ENCODE measurements at regions not wholly inside any gene's neighbourhood (a gene's known extent, or its start where the extent isn't known, plus 50 kb on each side); places are given as distances from the start of the nearest gene placed in this dataset.

GRCh38 chr3:78304115-78304514, 1264.2 kb downstream of the ROBO2 start:
- DNase-seq (ENCODE audit: low read depth, low spot score), result no peak

GRCh38 chr3:78312851-78313250, 1273.0 kb downstream of the ROBO2 start:
- no peak for DNase-seq (ENCODE audit: low read depth, low spot score)

GRCh38 chr3:78313332-78313731, 1273.4 kb downstream of the ROBO2 start:
- no peak for DNase-seq (ENCODE audit: low read depth, low spot score)

- no peak for DNase-seq (ENCODE audit: low read depth, low spot score)
Observed at GRCh38 chr3:78314327-78314726, 1274.4 kb downstream of the ROBO2 start.

GRCh38 chr3:78317774-78318173, 1277.9 kb downstream of the ROBO2 start:
- no peak for DNase-seq (ENCODE audit: low read depth, low spot score)

- DNase-seq (ENCODE audit: low read depth, low spot score), result peak; percentile 15
Observed at GRCh38 chr3:78322780-78323179, 1282.9 kb downstream of the ROBO2 start.

GRCh38 chr3:78337801-78338211, 1297.9 kb downstream of the ROBO2 start:
- DNase-seq (ENCODE audit: low read depth, low spot score), result no peak

GRCh38 chr3:78338405-78338804, 1298.5 kb downstream of the ROBO2 start:
- DNase-seq (ENCODE audit: low read depth, low spot score), result no peak

- DNase-seq (ENCODE audit: low read depth, low spot score), result no peak
Observed at GRCh38 chr3:78343221-78343620, 1303.3 kb downstream of the ROBO2 start.

- DNase-seq (ENCODE audit: low read depth, low spot score), result peak; percentile 21
Observed at GRCh38 chr3:78344267-78344666, 1304.4 kb downstream of the ROBO2 start.

GRCh38 chr3:78344918-78345317, 1305.0 kb downstream of the ROBO2 start:
- no peak for DNase-seq (ENCODE audit: low read depth, low spot score)

GRCh38 chr3:78347176-78347575, 1307.3 kb downstream of the ROBO2 start:
- no peak for DNase-seq (ENCODE audit: low read depth, low spot score)

GRCh38 chr3:78348664-78349063, 1308.8 kb downstream of the ROBO2 start:
- no peak for DNase-seq (ENCODE audit: low read depth, low spot score)

- no peak for DNase-seq (ENCODE audit: low read depth, low spot score)
Observed at GRCh38 chr3:78349571-78349970, 1309.7 kb downstream of the ROBO2 start.

GRCh38 chr3:78351334-78351733, 1311.4 kb downstream of the ROBO2 start:
- no peak for DNase-seq (ENCODE audit: low read depth, low spot score)

- DNase-seq (ENCODE audit: low read depth, low spot score), result no peak
Observed at GRCh38 chr3:78353231-78353630, 1313.3 kb downstream of the ROBO2 start.

- no peak for DNase-seq (ENCODE audit: low read depth, low spot score)
Observed at GRCh38 chr3:78360849-78361248, 1321.0 kb downstream of the ROBO2 start.

GRCh38 chr3:78368636-78369345, 1328.9 kb downstream of the ROBO2 start:
- DNase-seq (ENCODE audit: low read depth, low spot score), result no peak

GRCh38 chr3:78390221-78390620, 1350.3 kb downstream of the ROBO2 start:
- DNase-seq (ENCODE audit: low read depth, low spot score), result no peak

GRCh38 chr3:78398401-78398800, 1358.5 kb downstream of the ROBO2 start:
- no peak for DNase-seq (ENCODE audit: low read depth, low spot score)

GRCh38 chr3:78402720-78403119, 1362.8 kb downstream of the ROBO2 start:
- DNase-seq (ENCODE audit: low read depth, low spot score), result no peak

GRCh38 chr3:78405745-78406144, 1362.1 kb downstream of the ROBO1 start:
- no peak for DNase-seq (ENCODE audit: low read depth, low spot score)

GRCh38 chr3:78406396-78406795, 1361.4 kb downstream of the ROBO1 start:
- no peak for DNase-seq (ENCODE audit: low read depth, low spot score)

GRCh38 chr3:78410077-78410476, 1357.7 kb downstream of the ROBO1 start:
- no peak for DNase-seq (ENCODE audit: low read depth, low spot score)
